GM18861 (cell line): ENCODE measurements at regions not wholly inside any gene's neighbourhood (a gene's known extent, or its start where the extent isn't known, plus 50 kb on each side); places are given as distances from the start of the nearest gene placed in this dataset.

Experiments
- ATAC-seq: cut with Tn5 transposase; IDR thresholded peaks from one replicate; pipeline ENCODE4 v1.9.1; 2021; ENCODE audit not compliant: unreplicated experiment

DNA sequence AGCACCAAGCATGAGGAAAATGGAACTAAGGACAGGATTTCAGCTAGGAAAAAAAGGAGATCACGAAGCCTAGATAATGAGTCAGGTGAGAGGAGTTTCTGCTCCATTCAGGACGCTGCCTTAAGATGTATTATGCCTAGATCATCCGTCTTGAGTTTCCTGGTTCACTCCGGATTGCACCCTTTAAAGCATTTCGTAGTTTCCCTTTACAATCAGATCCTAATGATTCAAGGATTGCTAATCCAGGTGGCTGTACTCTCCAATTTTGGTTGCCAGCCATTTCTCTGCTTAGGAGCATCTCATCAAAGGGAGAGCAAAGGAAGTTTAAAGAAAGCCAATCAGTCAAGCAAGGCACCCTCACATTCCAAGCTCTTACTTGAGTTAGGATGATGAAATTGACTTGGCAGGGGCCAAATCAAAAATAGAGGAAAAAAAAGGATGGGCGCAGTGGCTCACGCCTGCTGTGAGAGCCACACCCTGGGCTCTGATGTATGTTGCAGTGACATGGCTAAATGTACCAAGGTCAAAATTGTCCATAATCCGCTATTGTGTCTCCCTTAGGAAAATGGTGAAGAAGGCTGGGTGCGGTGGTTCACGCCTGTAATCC, 156.9 kb upstream of the SOD1 start:
- ATAC-seq = no peak

DNA sequence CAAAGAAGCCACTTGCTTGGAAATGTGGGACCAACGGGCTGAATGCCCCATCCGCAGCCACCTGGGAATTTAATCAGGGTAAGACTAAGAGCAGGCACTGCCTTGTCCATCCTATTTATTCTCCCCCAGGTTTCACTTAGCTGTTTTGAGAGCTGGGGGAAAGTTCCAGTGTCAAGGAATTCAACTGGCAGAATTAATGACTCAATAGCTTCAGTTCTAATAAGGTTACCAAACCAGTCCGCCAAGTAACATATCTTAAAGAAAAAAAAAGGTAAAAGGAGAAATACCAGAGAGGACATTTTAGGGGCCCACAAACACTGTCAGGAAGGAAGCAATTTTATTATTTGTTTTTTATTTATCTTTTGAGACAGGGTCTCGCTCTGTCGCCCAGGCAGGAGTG, 157.6 kb upstream of the SOD1 start:
- no peak for ATAC-seq

GRCh38 chr21:31500982-31501381, 156.9 kb upstream of the TIAM1 start:
- ATAC-seq = no peak

DNA sequence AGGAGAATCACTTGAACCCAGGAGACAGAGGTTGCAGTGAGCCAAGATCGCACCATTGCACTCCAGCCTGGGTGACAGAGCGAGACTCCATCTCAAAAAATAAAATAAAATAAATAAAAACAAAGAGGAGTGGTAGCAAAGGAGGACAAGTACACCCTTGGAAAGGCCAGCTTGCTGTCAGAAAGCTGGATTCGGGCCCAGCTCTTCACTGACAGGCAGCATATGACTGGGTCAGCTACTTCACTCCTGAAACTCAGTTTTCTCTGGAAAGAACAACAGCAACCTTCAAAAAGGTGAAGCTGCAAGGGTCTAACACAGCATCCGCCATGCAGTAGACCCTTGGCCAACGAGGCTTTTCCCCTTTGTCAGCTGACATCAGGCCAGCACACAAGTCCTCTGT, 156.0 kb upstream of the TIAM1 start:
- no peak for ATAC-seq

GRCh38 chr21:31498985-31499384, 154.9 kb upstream of the TIAM1 start:
- no peak for ATAC-seq

DNA sequence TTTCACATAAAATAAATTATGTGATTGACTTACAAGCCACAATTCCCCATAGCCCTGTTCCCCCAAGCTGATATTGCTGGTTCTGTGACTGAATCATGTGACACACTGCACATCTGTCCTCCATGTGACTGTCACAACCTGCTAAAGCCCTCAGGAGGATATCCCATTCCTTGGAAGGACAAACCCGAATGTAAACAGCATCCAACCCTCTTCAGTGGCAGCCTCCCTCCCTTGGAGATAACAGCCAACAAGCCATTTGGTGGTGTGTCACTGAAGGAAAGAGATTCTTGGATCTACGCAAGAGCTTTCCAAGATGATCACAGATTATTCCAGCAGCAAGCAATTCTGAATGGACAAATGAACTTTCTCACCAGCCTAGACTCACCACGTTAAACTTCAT, 153.9 kb upstream of the TIAM1 start:
- no peak for ATAC-seq

GRCh38 chr21:31493350-31493880, 149.4 kb upstream of the TIAM1 start:
- no peak for ATAC-seq

GRCh38 chr21:31491617-31492016, 147.6 kb upstream of the TIAM1 start:
- ATAC-seq = no peak

DNA sequence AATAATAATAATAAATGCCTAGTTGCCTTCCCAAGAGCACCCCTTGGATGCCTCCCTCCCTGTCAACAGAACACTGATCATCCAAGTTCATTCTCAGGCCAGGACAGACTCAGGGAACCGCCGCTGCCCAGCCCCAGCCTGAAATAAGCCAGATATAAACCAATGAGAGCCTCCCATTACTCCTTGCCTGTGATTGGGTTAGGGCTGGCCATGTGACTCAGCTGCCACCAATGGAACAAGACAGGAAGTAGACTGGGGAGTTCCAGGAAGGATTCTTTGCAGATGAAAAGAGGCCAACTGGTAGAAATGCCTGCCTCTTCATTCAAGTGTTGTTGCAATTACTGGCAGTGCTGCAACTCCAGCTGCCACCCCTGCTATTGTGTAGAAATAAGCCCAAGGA, 146.4 kb upstream of the TIAM1 start:
- ATAC-seq = no peak

GRCh38 chr21:31489726-31490125, 145.7 kb upstream of the TIAM1 start:
- ATAC-seq = no peak

- ATAC-seq = no peak
Measured at GRCh38 chr21:31489014-31489413, 145.0 kb upstream of the TIAM1 start.

- ATAC-seq = no peak
Measured at GRCh38 chr21:31484219-31484618, 140.2 kb upstream of the TIAM1 start.

DNA sequence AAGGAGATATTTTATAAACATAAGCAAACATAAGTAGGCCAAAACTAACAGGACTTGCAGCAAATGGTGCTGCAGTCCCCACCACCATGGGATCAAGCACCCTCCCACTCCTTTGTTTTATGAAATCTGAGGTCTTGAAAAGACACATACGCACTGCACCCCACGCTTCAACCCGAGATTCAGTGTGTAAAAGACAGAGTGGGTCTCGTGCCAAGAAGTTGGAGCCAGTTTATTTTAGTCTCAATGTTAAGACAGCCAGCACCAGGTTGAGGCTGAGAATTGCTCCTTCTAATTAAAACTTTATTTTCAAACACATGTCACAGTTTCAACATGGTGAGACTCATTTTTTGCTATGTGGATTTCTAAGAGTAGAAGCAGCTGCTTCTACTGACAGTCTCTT, 139.1 kb upstream of the TIAM1 start:
- no peak for ATAC-seq

DNA sequence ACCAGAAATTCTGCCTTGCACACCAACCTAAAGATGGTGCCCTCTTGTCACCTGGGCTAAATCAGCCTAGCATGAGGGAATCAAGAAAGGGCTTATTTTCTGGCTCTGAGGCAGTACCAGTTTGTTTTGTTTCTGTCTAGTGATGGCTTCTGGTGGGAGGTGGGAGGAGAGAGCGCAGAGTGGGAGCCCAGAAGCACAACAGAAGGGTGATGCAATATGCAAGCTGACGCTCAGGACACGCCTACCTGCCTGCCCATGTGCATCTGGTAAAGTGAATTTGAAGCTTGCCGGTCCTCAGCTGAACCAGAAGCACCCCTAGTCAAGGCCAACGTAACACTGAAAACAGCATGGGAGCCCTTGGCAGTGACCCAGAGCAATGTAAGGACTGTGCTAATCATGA, 138.4 kb upstream of the TIAM1 start:
- ATAC-seq = no peak

- ATAC-seq = no peak
Measured at GRCh38 chr21:31480228-31480627, 136.2 kb upstream of the TIAM1 start.

GRCh38 chr21:31479714-31480113, 135.7 kb upstream of the TIAM1 start:
- no peak for ATAC-seq

DNA sequence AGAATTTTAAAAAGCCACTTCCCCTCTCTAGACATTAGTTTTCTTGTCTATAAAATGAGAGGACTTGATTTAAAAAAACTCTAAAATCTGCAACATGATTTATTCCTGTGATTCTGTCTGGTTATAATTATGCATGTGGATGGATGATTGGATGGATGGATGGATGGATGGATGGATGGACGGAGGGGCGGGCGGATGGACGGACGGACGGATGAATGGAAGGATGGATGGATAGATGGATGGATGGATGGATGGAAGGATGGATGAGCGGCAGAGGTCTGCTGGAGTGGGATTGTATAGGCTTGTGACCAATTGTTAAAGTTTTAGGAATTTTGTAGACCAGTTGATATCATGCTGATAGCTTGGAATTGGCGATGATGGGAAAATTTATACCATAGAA, 135.2 kb upstream of the TIAM1 start:
- no peak for ATAC-seq

DNA sequence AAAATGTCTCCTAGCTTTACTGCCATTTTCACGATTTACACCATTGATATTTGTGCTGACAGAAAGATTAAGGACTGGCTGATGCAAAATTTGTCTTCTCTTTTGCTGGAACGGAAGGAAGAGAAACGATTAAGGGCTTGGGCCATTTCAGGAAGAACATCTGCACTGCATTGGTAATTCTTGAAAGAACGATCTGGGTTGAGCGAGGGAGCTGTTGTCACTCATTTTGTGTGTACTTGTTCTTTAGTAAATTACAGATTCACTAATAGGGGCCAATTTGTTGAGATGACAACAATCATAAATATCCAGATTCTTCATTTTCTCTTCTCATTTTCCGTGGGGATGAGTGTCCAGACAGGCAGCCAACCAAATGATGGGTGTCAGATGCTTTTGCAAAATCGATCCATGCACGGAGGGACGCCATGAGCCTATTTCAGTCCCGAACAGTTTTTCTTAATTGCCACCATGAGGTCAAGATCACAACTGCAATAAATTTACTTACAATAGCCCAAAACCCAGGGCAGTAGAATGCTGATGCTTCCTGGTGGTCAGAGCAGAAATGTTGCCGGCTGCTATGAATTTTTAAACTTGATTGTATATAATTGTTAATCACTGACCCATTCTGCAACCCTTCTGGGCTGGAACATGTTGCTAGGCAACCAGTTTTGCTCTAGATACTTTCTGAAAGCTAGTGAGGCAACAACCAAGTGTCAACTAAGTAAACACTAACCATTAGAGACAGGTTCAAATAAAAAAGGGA, 132.4 kb upstream of the TIAM1 start:
- no peak for ATAC-seq

DNA sequence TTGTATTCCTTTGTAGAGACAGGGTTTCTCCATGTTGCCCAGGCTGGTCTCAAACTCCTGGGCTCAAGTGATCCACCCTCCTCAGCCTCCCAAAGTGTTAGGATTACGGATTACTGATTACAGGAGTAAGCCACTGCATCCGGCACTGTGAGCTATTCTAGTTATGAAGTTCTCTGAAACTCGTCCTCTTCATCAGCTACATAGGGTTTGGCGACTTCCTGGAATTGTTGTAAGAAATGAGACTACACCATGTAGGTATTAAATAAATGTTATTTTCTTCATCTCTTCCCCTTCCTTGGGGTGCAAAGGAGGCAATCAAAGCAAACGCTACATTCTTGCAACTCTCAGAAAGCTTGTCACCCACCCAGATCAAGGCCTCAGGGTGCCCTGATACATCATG, 131.2 kb upstream of the TIAM1 start:
- ATAC-seq = no peak

- no peak for ATAC-seq
Measured at GRCh38 chr21:31473685-31474345, 129.8 kb upstream of the TIAM1 start.

DNA sequence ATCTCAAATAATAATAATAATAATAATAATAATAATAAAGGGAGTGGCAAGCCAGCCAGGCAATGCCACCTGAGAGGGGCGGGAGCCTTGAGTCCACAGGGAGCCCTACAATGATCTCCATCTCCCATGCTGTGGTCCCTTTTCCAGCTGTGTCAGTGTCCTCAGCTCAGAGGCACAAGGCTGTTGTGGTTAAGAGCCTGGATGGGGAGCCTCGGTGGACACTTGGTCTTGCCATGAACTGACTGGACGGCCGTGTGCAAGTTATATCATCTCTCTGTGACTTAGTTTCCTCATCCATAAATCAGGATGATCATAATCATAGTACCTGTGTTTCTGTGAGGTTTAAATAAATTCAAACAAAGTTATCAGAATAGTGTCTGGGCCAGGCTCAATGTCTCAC, 127.8 kb upstream of the TIAM1 start:
- ATAC-seq = no peak
